Keratinocyte (primary cell): ENCODE measurements at regions not wholly inside any gene's neighbourhood (a gene's known extent, or its start where the extent isn't known, plus 50 kb on each side); places are given as distances from the start of the nearest gene placed in this dataset.

Experiments used
- DNase-seq: peaks from one replicate; pipeline ENCODE4 v3.0.0-alpha.2; 2011; ENCODE audit warnings: low read depth, missing footprints, low spot score
- FAIRE-seq: peaks from 2 replicates; lab custom pipeline; 2011; peaks lifted over from hg19 to GRCh38; lab: Jason Lieb, UNC
- H2AFZ ChIP-seq: 2 replicates; pipeline ENCODE4 v1.6.0; 2012; ENCODE audit warnings: low read length, control low read depth, inconsistent platforms; ENCODE audit not compliant: control insufficient read depth
- H3K27ac ChIP-seq: 2 replicates; pipeline ENCODE4 v1.5.1; 2011; ENCODE audit warnings: low read length; ENCODE audit not compliant: control insufficient read depth, insufficient read depth
- H3K27me3 ChIP-seq: 3 replicates; pipeline ENCODE4 v1.6.0; 2011; ENCODE audit warnings: low read length; ENCODE audit not compliant: control insufficient read depth, insufficient read depth; ENCODE audit errors: extremely low read depth
- H3K36me3 ChIP-seq, 2 experiments: 2 replicates in 1 of 2; 3 replicates in 1 of 2; pipeline ENCODE4 v1.5.1; 2011; ENCODE audit warnings: low read length in 2 of 2, mild to moderate bottlenecking in 1 of 2; ENCODE audit not compliant: control insufficient read depth in 2 of 2, insufficient read depth in 2 of 2; ENCODE audit errors: extremely low read depth in 1 of 2
- H3K4me1 ChIP-seq: 3 replicates; pipeline ENCODE4 v1.5.1; 2011; ENCODE audit warnings: low read length; ENCODE audit not compliant: control insufficient read depth, insufficient read depth; ENCODE audit errors: extremely low read depth
- H3K4me2 ChIP-seq: 3 replicates; pipeline ENCODE4 v1.6.0; 2011; ENCODE audit warnings: low read depth, low read length; ENCODE audit not compliant: control insufficient read depth, insufficient read depth; ENCODE audit errors: extremely low read depth
- H3K4me3 ChIP-seq, 3 experiments: fragments of 200-600 bp in 1 of 3; sonication (generic) in 1 of 3; 2 replicates in 2 of 3; 3 replicates in 1 of 3; pipeline ENCODE4 v1.5.1; 2011 to 2016; ENCODE audit warnings: low read length in 3 of 3, mild to moderate bottlenecking in 3 of 3, control low read depth in 2 of 3, inconsistent platforms in 1 of 3, low read depth in 1 of 3, mixed read lengths in 1 of 3, mixed run types in 1 of 3, moderate library complexity in 1 of 3; ENCODE audit not compliant: control insufficient read depth in 2 of 3, insufficient read depth in 2 of 3; ENCODE audit errors: extremely low read depth in 1 of 3
- H3K79me2 ChIP-seq: 2 replicates; pipeline ENCODE4 v1.6.0; 2012; ENCODE audit warnings: low read length; ENCODE audit not compliant: control insufficient read depth, insufficient read depth
- H3K9ac ChIP-seq: 3 replicates; pipeline ENCODE4 v1.6.0; 2011; ENCODE audit warnings: low read length; ENCODE audit not compliant: control insufficient read depth, insufficient read depth; ENCODE audit errors: extremely low read depth
- H3K9me1 ChIP-seq: 3 replicates; pipeline ENCODE4 v1.6.0; 2011; ENCODE audit warnings: low read length; ENCODE audit not compliant: control insufficient read depth, insufficient read depth; ENCODE audit errors: extremely low read depth
- H3K9me3 ChIP-seq: 2 replicates; pipeline ENCODE4 v1.5.1; 2012; ENCODE audit warnings: low read depth, low read length; ENCODE audit not compliant: control insufficient read depth
- H4K20me1 ChIP-seq: 3 replicates; pipeline ENCODE4 v1.6.0; 2011; ENCODE audit warnings: low read length; ENCODE audit not compliant: control insufficient read depth, insufficient read depth; ENCODE audit errors: extremely low read depth
- CTCF ChIP-seq, 3 experiments: IDR thresholded peaks in 1 of 3; conservative IDR thresholded peaks in 1 of 3; optimal IDR thresholded peaks in 1 of 3; 2 replicates in 2 of 3; 3 replicates in 1 of 3; pipeline versions ENCODE3 to v1.5.1; 2011; ENCODE audit warnings: low read length in 3 of 3, mild to moderate bottlenecking in 3 of 3, moderate library complexity in 2 of 3, control low read depth in 1 of 3, inconsistent platforms in 1 of 3; ENCODE audit not compliant: insufficient read depth in 2 of 3; ENCODE audit errors: extremely low read depth in 1 of 3
- EZH2 ChIP-seq: IDR thresholded peaks from one replicate; pipeline ENCODE4 v1.6.1; 2012; ENCODE audit warnings: inconsistent platforms, mild to moderate bottlenecking, low read length, moderate library complexity
- dilution Hi-C: fragments of 300-500 bp; cut with MboI; formaldehyde crosslinking; loops from one replicate; pipeline ENCODE4 v1.7.0; 2020; ENCODE audit warnings: low sequenced_read_pairs; ENCODE audit not compliant: extremely low pct_ligation_motif_present

- Histone ChIP-seq H3K27me3 (no peaks in the 10 kb centered on the region), H3K36me3 (no peaks in the 10 kb centered on the region), H3K4me3 (no peak overlapping the region), H2AFZ (no peak overlapping the region), H3K9ac (no peak overlapping the region), H3K4me1 (no peaks in the 10 kb centered on the region), H3K4me2 (no peak overlapping the region), H4K20me1 (no peaks in the 10 kb centered on the region), H3K27ac (no peak overlapping the region), H3K9me3 (no peaks in the 10 kb centered on the region), H3K79me2 (no peaks in the 10 kb centered on the region), H3K9me1 (no peaks in the 10 kb centered on the region)
- DNase-seq (no peak), FAIRE-seq (no peak)
- TF ChIP-seq CTCF (optimal IDR thresholded peaks at IDR 0.05 in 1 of 3, IDR thresholded peaks at IDR 0.05 in 1 of 3, conservative IDR thresholded peaks at IDR 0.05 in 1 of 3; ENCODE audit: extremely low read depth in 1 of 3, insufficient read depth in 2 of 3, low read length in 3 of 3) = no peak
- TF ChIP-seq EZH2 = no peak
- dilution Hi-C loops = no loop called here
Measured at GRCh38 chr18:39489431-39489830, 1923.8 kb upstream of the CELF4 start.

GRCh38 chr18:39487932-39488331 lies 1922.3 kb upstream of the CELF4 start:
- TF ChIP-seq EZH2 (no peak), CTCF (optimal IDR thresholded peaks at IDR 0.05 in 1 of 3, IDR thresholded peaks at IDR 0.05 in 1 of 3, conservative IDR thresholded peaks at IDR 0.05 in 1 of 3; ENCODE audit: extremely low read depth in 1 of 3, insufficient read depth in 2 of 3, low read length in 3 of 3) (no peak)
- FAIRE-seq = no peak

More at GRCh38 chr18:39487932-39488331, 1922.3 kb upstream of the CELF4 start:
- Histone ChIP-seq H3K79me2 (no peaks in the 10 kb centered on the region), H3K36me3 (no peaks in the 10 kb centered on the region), H3K9me1 (no peaks in the 10 kb centered on the region), H3K27ac (no peak overlapping the region), H3K9ac (no peak overlapping the region), H2AFZ (no peak overlapping the region), H3K4me2 (no peak overlapping the region), H3K27me3 (no peaks in the 10 kb centered on the region), H4K20me1 (no peaks in the 10 kb centered on the region), H3K9me3 (no peaks in the 10 kb centered on the region), H3K4me3 (no peak overlapping the region), H3K4me1 (no peaks in the 10 kb centered on the region)
- dilution Hi-C loops = no loop called here
- no peak for DNase-seq
